T-cell (primary cell): ENCODE measurements at regions not wholly inside any gene's neighbourhood (a gene's known extent, or its start where the extent isn't known, plus 50 kb on each side); places are given as distances from the start of the nearest gene placed in this dataset.

Source experiments
- ATAC-seq, 4 experiments: fragments of 200-7000 bp in 3 of 4; fragments of 150-1000 bp in 1 of 4; cut with Tn5 transposase; replicated peaks in 1 of 4; 1 replicate in 3 of 4; 2 replicates in 1 of 4; pipeline ENCODE4 v1.10.0; 2021; ENCODE audit warnings: moderate library complexity in 3 of 4, mild to moderate bottlenecking in 2 of 4, moderate number of reproducible peaks in 1 of 4
- CTCF ChIA-PET, 2 donors: fragments of 300-600 bp; sonication (Branson Sonifier 250); formaldehyde crosslinking; loops; one replicate each; lab custom pipeline; 2022; ENCODE audit warnings: antibody characterized with exemption in 2 of 2; lab: Charles Lee
- POLR2A ChIA-PET, 2 donors: fragments of 300-600 bp; sonication (Branson Sonifier 250); formaldehyde crosslinking; loops; one replicate each; lab custom pipeline; 2022; ENCODE audit warnings: antibody characterized with exemption in 2 of 2; lab: Charles Lee
- DNase-seq, 35 experiments: peaks; one replicate each; pipeline versions ENCODE4 v3.0.0 to v3.0.0-alpha.2; 2013 to 2023
- H3K27ac ChIP-seq: one replicate; pipeline ENCODE4 v1.5.1; 2013; ENCODE audit warnings: low read length
- H3K27me3 ChIP-seq, 2 experiments: replicated peaks in 1 of 2; 1 replicate in 1 of 2; 2 replicates in 1 of 2; pipeline versions ENCODE4 v1.6.1 to v1.7.0; 2013; ENCODE audit warnings: low read length in 1 of 2, mixed read lengths in 1 of 2; ENCODE audit not compliant: control insufficient read depth in 2 of 2, insufficient read depth in 2 of 2; ENCODE audit errors: extremely low read depth in 1 of 2
- H3K36me3 ChIP-seq, 2 donors: 1 replicate in 1 of 2; 2 replicates in 1 of 2; pipeline versions ENCODE4 v1.6.1 to v1.7.0; 2013; ENCODE audit warnings: low read length in 1 of 2; ENCODE audit not compliant: control insufficient read depth in 2 of 2, insufficient read depth in 1 of 2; ENCODE audit errors: extremely low read depth in 1 of 2
- H3K4me1 ChIP-seq, 2 experiments: 1 replicate in 1 of 2; 2 replicates in 1 of 2; pipeline versions ENCODE4 v1.6.1 to v1.7.0; 2013; ENCODE audit warnings: low read length in 2 of 2, mixed read lengths in 1 of 2; ENCODE audit not compliant: insufficient read depth in 2 of 2, control insufficient read depth in 1 of 2; ENCODE audit errors: extremely low read depth in 1 of 2
- H3K4me3 ChIP-seq, 2 donors: 1 replicate in 1 of 2; 2 replicates in 1 of 2; pipeline versions ENCODE4 v1.5.1 to v1.7.0; 2013; ENCODE audit warnings: mild to moderate bottlenecking in 2 of 2, low read length in 1 of 2, moderate library complexity in 1 of 2; ENCODE audit not compliant: control insufficient read depth in 1 of 2; ENCODE audit errors: extremely low read depth in 1 of 2
- H3K9me3 ChIP-seq: 2 replicates; pipeline ENCODE4 v1.7.0; 2013
- H3K27ac Mint-ChIP-seq, 2 donors: one replicate each; pipeline ENCODE4 v1.8.0; 2020 to 2021; ENCODE audit warnings: mild to moderate bottlenecking in 2 of 2, mixed read lengths in 2 of 2
- H3K27me3 Mint-ChIP-seq, 2 donors: one replicate each; pipeline ENCODE4 v1.8.0; 2021 to 2022; ENCODE audit warnings: mixed read lengths in 2 of 2
- H3K36me3 Mint-ChIP-seq: one replicate; pipeline ENCODE4 v1.8.0; 2021; ENCODE audit warnings: mixed read lengths
- H3K4me1 Mint-ChIP-seq, 3 donors: one replicate each; pipeline ENCODE4 v1.8.0; 2020 to 2022; ENCODE audit warnings: mixed read lengths in 3 of 3, mild to moderate bottlenecking in 1 of 3
- H3K4me3 Mint-ChIP-seq, 3 donors: one replicate each; pipeline ENCODE4 v1.8.0; 2020 to 2022; ENCODE audit warnings: mild to moderate bottlenecking in 3 of 3, mixed read lengths in 3 of 3, moderate library complexity in 3 of 3
- H3K9me3 Mint-ChIP-seq, 3 donors: one replicate each; pipeline ENCODE4 v1.8.0; 2020 to 2022; ENCODE audit warnings: mixed read lengths in 3 of 3
- WGBS: methylation state at CpG from one replicate; pipeline ENCODE4 v1.1.5; 2013; ENCODE audit warnings: missing lambda C conversion rate; ENCODE audit not compliant: insufficient coverage; 5-methylcytosine and 5-hydroxymethylcytosine counted together

DNA sequence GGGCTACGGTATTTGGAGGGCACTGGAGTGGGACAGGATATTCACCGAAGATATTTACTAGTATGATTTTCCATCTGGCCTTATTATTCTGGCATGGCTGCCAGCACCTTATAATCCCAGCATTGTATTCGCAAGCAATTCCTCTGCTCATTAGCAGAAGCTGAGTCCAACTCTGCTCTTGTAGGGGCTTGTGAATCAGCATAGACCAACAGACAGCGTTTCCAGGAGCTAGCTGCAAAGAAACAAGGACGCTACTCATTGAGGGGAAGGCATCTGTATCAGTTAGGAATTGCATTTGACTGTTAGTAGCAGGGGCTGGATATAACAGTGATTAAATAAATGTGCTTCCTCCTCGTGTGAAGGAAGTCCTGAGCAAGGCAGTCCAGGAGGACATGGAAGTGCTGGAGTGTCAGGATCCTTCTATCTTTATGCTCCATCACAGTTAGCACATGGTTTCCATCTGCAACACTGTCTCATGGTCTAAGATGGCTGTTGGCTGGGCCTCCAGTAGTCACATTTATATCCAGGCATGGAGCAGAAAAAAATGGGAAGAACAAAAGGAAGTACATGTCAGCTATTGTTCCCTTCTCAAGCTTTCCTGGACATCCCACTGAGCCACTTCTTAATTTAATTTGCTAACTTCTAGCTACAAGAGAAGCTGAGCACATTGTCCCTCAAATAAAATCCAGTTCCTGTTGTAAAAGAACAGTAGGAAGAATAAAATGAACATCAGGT is 214.1 kb downstream of the C1D start:
- H3K27me3 Mint-ChIP-seq: peaks cover 9 to 26% of the 10 kb centered on the region in 2 donors
- no peaks in the 10 kb centered on the region for H3K36me3 Mint-ChIP-seq
- ChIA-PET POLR2A (no interaction called here), CTCF (interaction anchor here in 1 of 2 donors (0.6 kb wide), 1 partner anchor 1944 kb away, joined by 6 read pairs; no protein-coding TSS in a partner anchor)
- Histone ChIP-seq H3K9me3 (no peaks in the 10 kb centered on the region), H3K36me3 (no peaks in the 10 kb centered on the region), H3K4me1 (peaks cover 0 to 3% of the 10 kb centered on the region in 2 experiments), H3K27me3 (peaks cover 0 to 4% of the 10 kb centered on the region in 2 experiments), H3K4me3 (no peak overlapping the region), H3K27ac (no peak overlapping the region)
- no peaks in the 10 kb centered on the region for H3K9me3 Mint-ChIP-seq
- H3K4me3 Mint-ChIP-seq: no peak overlapping the region
- H3K27ac Mint-ChIP-seq: no peak overlapping the region
- ATAC-seq (no peak), DNase-seq (no peak)
- 79% methylated on average over 4 of the region's 6 CpGs for WGBS
- no peaks in the 10 kb centered on the region for H3K4me1 Mint-ChIP-seq

DNA sequence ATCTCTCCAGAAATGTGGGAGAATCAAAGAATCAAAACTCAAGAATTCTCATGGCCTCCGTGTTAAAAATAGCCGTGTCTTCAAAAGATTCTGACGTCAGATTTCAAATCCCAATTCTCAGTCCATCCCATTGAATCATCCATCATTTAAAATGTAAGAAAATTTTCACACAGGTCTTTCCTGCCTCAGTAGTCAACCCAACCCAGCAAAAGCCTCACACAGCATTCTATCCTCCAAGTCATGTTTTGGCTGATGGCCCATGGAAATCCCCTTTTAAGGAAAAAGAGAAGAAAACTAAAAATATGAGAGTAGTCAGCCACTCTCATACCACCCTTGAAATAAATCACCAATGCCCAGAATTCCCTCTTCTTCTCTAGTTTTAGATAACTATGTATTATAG is 211.8 kb downstream of the C1D start:
- no peak for DNase-seq
- H3K27ac Mint-ChIP-seq: no peak overlapping the region
- Histone ChIP-seq H3K9me3 (no peaks in the 10 kb centered on the region), H3K4me3 (no peak overlapping the region), H3K4me1 (peaks cover 0 to 3% of the 10 kb centered on the region in 2 experiments), H3K27ac (no peak overlapping the region), H3K36me3 (no peaks in the 10 kb centered on the region), H3K27me3 (peaks cover 0 to 2% of the 10 kb centered on the region in 2 experiments)
- CTCF ChIA-PET: no interaction called here
- H3K9me3 Mint-ChIP-seq: no peaks in the 10 kb centered on the region
- H3K4me1 Mint-ChIP-seq: no peaks in the 10 kb centered on the region
- POLR2A ChIA-PET: no interaction called here
- no peak for ATAC-seq
- H3K27me3 Mint-ChIP-seq: peaks cover 7 to 20% of the 10 kb centered on the region in 2 donors
- WGBS: no CpG with 5 or more reads among the region's 3 CpGs
- H3K4me3 Mint-ChIP-seq: no peak overlapping the region
- H3K36me3 Mint-ChIP-seq: no peaks in the 10 kb centered on the region

DNA sequence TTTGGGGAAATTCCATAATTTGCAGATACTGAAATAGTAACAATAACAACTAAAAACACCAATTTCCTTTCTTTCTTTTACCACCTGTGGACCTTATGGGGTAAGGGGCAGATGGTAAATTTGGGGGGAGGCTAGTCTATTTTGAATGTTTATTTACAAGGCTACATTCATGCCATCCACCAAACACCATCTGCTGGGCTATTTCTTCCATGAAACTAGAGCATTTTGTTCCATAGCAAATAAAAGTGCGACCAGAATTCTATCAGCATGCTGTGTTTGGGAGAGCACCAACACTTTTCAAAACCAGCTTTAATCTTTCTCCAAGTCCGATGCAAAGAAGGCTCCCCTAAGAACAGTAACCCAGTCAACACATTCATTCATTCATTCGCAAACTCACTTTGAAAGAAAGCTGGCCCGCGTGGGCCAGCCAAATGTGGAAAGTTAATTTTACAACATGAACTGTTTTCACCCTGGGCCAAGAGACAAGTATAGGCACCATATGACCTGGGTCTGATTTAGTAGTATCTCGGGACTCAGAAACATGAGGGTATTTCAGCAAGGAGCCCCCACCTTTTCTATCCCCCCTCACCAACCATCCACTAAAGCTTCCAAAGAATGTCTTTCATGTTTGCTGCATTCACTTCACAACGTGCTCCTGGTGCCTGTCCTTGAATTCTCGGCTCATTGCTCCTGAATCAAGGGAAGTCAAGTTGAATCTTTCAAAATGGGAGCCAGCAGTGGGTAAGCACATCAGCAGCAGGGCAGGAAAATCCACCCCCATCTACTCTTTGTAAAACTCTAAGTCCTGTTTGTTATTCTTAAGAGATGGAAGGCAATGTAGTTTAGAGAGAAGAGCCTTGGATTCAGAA is 210.6 kb downstream of the C1D start:
- DNase-seq (no peak), ATAC-seq (no peak)
- no peak overlapping the region for H3K27ac ChIP-seq
- no peak overlapping the region for H3K4me3 ChIP-seq
- peaks cover 7 to 20% of the 10 kb centered on the region in 2 donors for H3K27me3 Mint-ChIP-seq
- ChIA-PET POLR2A (interaction anchor here in 1 of 2 donors (0.5 kb wide), 1 partner anchor 8 kb away, joined by 3 read pairs; no protein-coding TSS in a partner anchor), CTCF (no interaction called here)
- no peaks in the 10 kb centered on the region for H3K36me3 Mint-ChIP-seq
- H3K4me1 ChIP-seq: no peaks in the 10 kb centered on the region
- 50% methylated on average over 2 of the region's 8 CpGs for WGBS
- no peaks in the 10 kb centered on the region for H3K9me3 ChIP-seq
- no peaks in the 10 kb centered on the region for H3K4me1 Mint-ChIP-seq
- H3K36me3 ChIP-seq: no peaks in the 10 kb centered on the region
- H3K27me3 ChIP-seq: peaks cover 0 to 4% of the 10 kb centered on the region in 2 experiments
- no peak overlapping the region for H3K4me3 Mint-ChIP-seq
- no peaks in the 10 kb centered on the region for H3K9me3 Mint-ChIP-seq
- H3K27ac Mint-ChIP-seq: no peak overlapping the region

DNA sequence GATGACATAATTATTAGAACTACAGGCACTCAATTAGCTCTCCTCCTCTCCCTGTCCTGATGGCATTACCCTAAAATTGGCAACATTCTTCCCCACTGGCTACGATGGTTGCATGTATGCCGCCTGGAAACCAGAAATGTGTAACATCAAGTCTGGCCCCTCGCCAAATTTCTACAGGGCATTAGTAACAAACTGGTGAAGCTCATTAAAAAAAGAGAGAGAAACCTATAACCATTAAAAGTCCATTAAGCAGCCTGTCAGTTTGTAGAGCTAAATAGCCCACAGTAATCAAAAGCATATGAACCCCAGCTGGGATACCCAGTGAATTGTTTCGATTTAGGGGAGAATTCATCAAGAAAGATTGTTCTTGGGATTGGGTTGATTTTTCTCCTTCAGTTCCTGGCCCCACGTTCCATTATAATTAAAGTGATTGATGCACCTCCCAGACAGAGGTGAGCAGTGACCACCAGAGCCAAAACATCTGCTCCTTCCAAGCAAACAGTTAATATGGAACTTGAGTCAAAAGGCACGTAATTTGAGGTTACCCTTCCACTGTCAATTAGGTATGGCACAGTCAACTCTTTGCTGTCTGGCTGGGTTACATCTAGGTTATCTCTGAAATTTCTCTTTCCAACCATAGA is 208.6 kb downstream of the C1D start:
- Mint-ChIP-seq H3K4me1 (no peaks in the 10 kb centered on the region), H3K27ac (no peak overlapping the region), H3K36me3 (no peaks in the 10 kb centered on the region), H3K27me3 (peaks cover 3 to 13% of the 10 kb centered on the region in 2 donors), H3K4me3 (no peak overlapping the region), H3K9me3 (no peaks in the 10 kb centered on the region)
- H3K4me3 ChIP-seq: no peak overlapping the region
- DNase-seq (no peak), ATAC-seq (no peak)
- 88% methylated on average over 5 of the region's 6 CpGs for WGBS
- H3K36me3 ChIP-seq: no peaks in the 10 kb centered on the region
- H3K27me3 ChIP-seq: peaks cover 0 to 4% of the 10 kb centered on the region in 2 experiments
- ChIA-PET CTCF (no interaction called here), POLR2A (no interaction called here)
- no peaks in the 10 kb centered on the region for H3K4me1 ChIP-seq
- H3K27ac ChIP-seq: no peak overlapping the region
- H3K9me3 ChIP-seq: no peaks in the 10 kb centered on the region

DNA sequence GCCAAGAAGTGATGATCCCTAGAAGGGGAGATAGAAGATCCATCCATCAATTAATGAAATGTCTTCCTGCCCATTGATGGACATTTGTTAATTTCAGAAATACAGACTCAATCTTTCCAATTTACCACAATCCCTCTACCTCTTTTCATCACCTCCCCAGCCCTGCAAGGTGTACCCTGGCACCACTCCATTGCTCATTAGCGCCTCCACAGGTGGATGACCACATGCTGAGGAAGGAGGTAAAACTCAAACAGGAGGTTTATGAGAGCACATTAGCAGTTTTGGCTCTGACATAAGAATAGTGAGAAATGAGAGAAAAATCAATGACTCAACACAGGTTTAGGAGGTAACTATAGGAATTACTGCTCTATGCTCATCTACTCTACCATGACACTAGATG is 208.0 kb downstream of the C1D start:
- POLR2A ChIA-PET: no interaction called here

DNA sequence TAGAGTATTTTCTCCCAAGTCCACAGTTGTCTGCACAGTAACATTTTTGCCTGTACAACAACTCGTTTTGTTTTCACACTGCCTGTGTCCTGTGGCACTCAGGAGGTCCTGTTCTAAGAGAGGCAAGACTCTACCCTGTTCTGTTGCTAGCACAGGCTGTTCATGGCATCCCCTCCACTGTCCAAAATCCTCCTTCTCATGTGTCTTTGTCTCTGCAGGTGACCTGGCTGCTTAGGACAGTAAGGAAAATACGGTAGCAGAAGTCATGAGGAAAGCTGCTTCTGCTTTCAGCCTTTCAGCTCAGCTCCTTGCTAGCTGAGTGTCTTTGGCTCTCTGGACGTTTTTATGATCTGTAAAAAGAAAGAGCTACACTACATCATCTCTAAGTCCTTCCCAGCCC is 205.9 kb downstream of the C1D start:
- no peaks in the 10 kb centered on the region for H3K9me3 Mint-ChIP-seq
- Histone ChIP-seq H3K36me3 (no peaks in the 10 kb centered on the region), H3K9me3 (no peaks in the 10 kb centered on the region), H3K4me3 (no peak overlapping the region), H3K27ac (no peak overlapping the region), H3K4me1 (no peaks in the 10 kb centered on the region), H3K27me3 (peaks cover 0 to 7% of the 10 kb centered on the region in 2 experiments)
- POLR2A ChIA-PET: no interaction called here
- H3K4me1 Mint-ChIP-seq: no peaks in the 10 kb centered on the region
- CTCF ChIA-PET: no interaction called here
- H3K27ac Mint-ChIP-seq: no peak overlapping the region
- peaks cover 5 to 9% of the 10 kb centered on the region in 2 donors for H3K27me3 Mint-ChIP-seq
- no peak for DNase-seq
- no peak for ATAC-seq
- H3K36me3 Mint-ChIP-seq: no peaks in the 10 kb centered on the region
- H3K4me3 Mint-ChIP-seq: no peak overlapping the region
- WGBS: 50% methylated on average over 1 of the region's 3 CpGs

More for the DNA sequence above, 208.0 kb downstream of the C1D start:
- Mint-ChIP-seq H3K36me3 (no peaks in the 10 kb centered on the region), H3K4me3 (no peak overlapping the region), H3K27me3 (peaks cover 3 to 13% of the 10 kb centered on the region in 2 donors), H3K9me3 (no peaks in the 10 kb centered on the region), H3K4me1 (no peaks in the 10 kb centered on the region), H3K27ac (no peak overlapping the region)
- no CpG with 5 or more reads among the region's 1 CpG for WGBS
- no peak for DNase-seq
- no peak for ATAC-seq
- Histone ChIP-seq H3K9me3 (no peaks in the 10 kb centered on the region), H3K27ac (no peak overlapping the region), H3K36me3 (no peaks in the 10 kb centered on the region), H3K4me1 (no peaks in the 10 kb centered on the region), H3K4me3 (no peak overlapping the region), H3K27me3 (peaks cover 0 to 4% of the 10 kb centered on the region in 2 experiments)
- CTCF ChIA-PET: no interaction called here
